ENCODE measurements at regions not wholly inside any gene's neighbourhood (a gene's known extent, or its start where the extent isn't known, plus 50 kb on each side); places are given as distances from the start of the nearest gene placed in this dataset.
A peak's percentile ranks its signal among the peaks of the same experiment; 100 is the strongest.

DNA sequence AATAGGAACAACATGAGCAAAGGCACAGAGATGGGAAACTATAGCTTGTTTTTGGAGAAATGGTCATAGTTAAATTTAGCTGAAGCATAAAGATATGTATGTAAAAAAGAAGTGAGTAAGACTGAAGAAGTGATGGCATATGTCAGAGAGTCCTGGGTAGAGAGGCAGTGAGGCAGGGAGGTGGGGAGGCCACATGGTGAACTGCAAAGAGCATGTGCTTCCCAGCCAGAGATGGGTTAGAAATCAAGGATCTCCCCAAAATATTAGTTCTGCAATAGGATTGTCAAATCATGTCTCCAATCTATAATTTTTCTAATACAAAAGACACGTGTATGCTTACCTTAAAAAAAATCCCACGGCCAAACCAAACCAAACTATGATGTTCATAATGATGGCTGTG lies 82.1 kb upstream of the STXBP6 start:
- Histone ChIP-seq H3K27ac (ENCODE audit: low read depth, low read length) (no peak overlapping the region), H3K4me2 (ENCODE audit: insufficient read depth, low read length) (no peak overlapping the region), H2AFZ (ENCODE audit: low read length) (no peak overlapping the region), H3K4me3 (ENCODE audit: insufficient read depth, low read length) (no peak overlapping the region), H3K27me3 (ENCODE audit: insufficient read depth, low read length) (peaks cover 15% of the 10 kb centered on the region), H3K79me2 (ENCODE audit: insufficient read depth, low read length) (no peaks in the 10 kb centered on the region), H4K20me1 (ENCODE audit: insufficient read depth, low read length) (no peaks in the 10 kb centered on the region), H3K36me3 (ENCODE audit: insufficient read depth, low read length) (no peaks in the 10 kb centered on the region), H3K9me3 (ENCODE audit: low read depth, low read length) (no peaks in the 10 kb centered on the region), H3K4me1 (ENCODE audit: insufficient read depth, low read length) (no peaks in the 10 kb centered on the region)
- DNase-seq (ENCODE audit: insufficient read length, low spot score, missing footprints): no peak
- TF ChIP-seq, protein P1, sequence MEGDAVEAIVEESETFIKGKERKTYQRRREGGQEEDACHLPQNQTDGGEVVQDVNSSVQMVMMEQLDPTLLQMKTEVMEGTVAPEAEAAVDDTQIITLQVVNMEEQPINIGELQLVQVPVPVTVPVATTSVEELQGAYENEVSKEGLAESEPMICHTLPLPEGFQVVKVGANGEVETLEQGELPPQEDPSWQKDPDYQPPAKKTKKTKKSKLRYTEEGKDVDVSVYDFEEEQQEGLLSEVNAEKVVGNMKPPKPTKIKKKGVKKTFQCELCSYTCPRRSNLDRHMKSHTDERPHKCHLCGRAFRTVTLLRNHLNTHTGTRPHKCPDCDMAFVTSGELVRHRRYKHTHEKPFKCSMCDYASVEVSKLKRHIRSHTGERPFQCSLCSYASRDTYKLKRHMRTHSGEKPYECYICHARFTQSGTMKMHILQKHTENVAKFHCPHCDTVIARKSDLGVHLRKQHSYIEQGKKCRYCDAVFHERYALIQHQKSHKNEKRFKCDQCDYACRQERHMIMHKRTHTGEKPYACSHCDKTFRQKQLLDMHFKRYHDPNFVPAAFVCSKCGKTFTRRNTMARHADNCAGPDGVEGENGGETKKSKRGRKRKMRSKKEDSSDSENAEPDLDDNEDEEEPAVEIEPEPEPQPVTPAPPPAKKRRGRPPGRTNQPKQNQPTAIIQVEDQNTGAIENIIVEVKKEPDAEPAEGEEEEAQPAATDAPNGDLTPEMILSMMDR (IDR thresholded peaks at IDR 0.05; ENCODE audit: extremely low read depth, low read depth, low read length): no peak

DNA sequence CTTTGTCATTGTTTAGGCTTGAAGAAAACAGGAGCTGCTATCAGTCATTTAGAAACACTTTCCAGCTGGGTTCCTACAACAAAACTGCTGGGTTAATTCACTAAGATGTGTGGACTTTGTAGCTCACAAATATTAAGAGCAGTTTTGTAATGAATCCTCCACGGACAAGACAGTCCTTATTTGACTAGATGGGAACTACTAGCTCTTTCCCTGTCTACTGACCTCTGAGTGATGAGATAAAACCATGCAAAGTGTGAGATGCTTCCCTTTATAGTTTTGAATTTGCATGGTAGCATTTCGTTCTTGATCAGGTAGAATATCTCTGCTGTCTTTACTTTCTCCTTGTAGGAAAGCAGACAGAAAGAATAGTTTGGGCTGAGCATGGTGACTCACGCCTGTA lies 72.9 kb upstream of the STXBP6 start:
- H3K9me3 ChIP-seq (ENCODE audit: low read depth, low read length): no peaks in the 10 kb centered on the region
- H3K4me1 ChIP-seq (ENCODE audit: insufficient read depth, low read length): peaks cover 16% of the 10 kb centered on the region
- H3K27me3 ChIP-seq (ENCODE audit: insufficient read depth, low read length): no peaks in the 10 kb centered on the region
- no peaks in the 10 kb centered on the region for H4K20me1 ChIP-seq (ENCODE audit: insufficient read depth, low read length)
- H3K36me3 ChIP-seq (ENCODE audit: insufficient read depth, low read length): no peaks in the 10 kb centered on the region
- no peak for DNase-seq (ENCODE audit: insufficient read length, low spot score, missing footprints)
- H3K79me2 ChIP-seq (ENCODE audit: insufficient read depth, low read length): no peaks in the 10 kb centered on the region
- no peak overlapping the region for H3K4me2 ChIP-seq (ENCODE audit: insufficient read depth, low read length)
- TF ChIP-seq, protein P1 (IDR thresholded peaks at IDR 0.05; ENCODE audit: extremely low read depth, low read depth, low read length): no peak
- H2AFZ ChIP-seq (ENCODE audit: low read length): no peak overlapping the region
- H3K4me3 ChIP-seq (ENCODE audit: insufficient read depth, low read length): no peak overlapping the region
- H3K27ac ChIP-seq (ENCODE audit: low read depth, low read length): no peak overlapping the region

DNA sequence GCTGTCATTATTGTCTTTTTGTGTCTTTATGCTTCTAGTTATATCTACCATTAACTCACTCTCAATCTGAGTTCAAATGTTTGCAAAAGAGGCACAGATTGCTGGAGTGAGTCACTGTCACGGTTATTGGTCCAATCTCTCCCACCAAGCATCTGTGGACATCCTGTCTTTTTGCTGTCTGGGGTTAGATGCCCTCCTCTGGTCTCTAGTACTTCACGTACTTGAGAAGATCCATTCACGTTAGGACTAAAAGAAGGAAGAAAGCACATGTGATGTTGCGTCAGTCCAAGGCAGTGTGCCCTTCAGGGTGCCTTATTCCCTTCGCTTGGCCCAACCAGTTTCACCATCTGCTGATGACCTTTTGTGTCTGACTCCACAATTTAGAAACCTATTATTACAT lies 72.3 kb upstream of the STXBP6 start:
- no peaks in the 10 kb centered on the region for H3K9me3 ChIP-seq (ENCODE audit: low read depth, low read length)
- H3K4me1 ChIP-seq (ENCODE audit: insufficient read depth, low read length): peaks cover 16% of the 10 kb centered on the region
- H4K20me1 ChIP-seq (ENCODE audit: insufficient read depth, low read length): no peaks in the 10 kb centered on the region
- H3K27ac ChIP-seq (ENCODE audit: low read depth, low read length): peak overlapping the region; percentile 53
- no peak overlapping the region for H2AFZ ChIP-seq (ENCODE audit: low read length)
- TF ChIP-seq, protein P1 (IDR thresholded peaks at IDR 0.05; ENCODE audit: extremely low read depth, low read depth, low read length): no peak
- no peaks in the 10 kb centered on the region for H3K27me3 ChIP-seq (ENCODE audit: insufficient read depth, low read length)
- H3K79me2 ChIP-seq (ENCODE audit: insufficient read depth, low read length): no peaks in the 10 kb centered on the region
- no peak overlapping the region for H3K4me3 ChIP-seq (ENCODE audit: insufficient read depth, low read length)
- H3K36me3 ChIP-seq (ENCODE audit: insufficient read depth, low read length): no peaks in the 10 kb centered on the region
- peak overlapping the region; percentile 8 for H3K4me2 ChIP-seq (ENCODE audit: insufficient read depth, low read length)
- peak; percentile 76 for DNase-seq (ENCODE audit: insufficient read length, low spot score, missing footprints)

DNA sequence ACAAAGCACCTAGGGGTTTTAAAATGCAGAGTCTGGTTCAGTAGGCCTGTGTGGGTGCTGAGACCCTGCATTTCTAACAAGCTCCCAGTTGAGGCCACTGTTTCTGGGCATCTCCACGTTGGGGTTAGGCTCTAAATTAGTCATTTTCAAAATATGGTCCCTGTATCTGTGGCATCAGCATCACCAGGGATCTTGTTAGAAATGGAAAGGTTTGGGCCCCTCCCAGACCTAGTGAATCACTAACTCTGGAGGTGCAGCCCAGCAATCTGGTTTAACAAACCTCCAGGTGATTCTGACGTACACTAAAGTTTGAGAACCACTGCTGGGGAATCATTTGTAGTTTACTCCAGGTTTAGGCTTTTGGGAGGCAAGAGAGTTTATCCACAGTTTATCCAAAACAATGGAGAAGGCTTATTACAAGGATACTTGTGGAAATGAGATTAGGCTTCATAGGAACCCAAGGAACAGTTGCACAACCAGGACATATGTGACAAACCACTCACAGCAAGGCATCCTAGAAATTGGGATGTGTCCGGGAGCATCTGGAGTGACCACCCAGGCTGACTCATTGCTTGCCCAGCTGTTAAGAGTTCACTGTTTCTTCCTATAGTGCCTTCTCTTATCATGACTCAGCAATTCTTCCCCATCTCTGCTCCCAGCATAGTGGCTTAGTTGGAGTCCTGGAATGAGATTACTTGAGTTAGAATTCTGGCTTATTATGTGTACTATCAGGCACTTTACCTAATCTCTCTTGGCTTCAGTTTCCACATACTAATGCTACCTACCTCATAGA lies 71.6 kb upstream of the STXBP6 start:
- Histone ChIP-seq H3K4me2 (ENCODE audit: insufficient read depth, low read length) (peak overlapping the region; percentile 8), H3K4me3 (ENCODE audit: insufficient read depth, low read length) (no peak overlapping the region), H3K79me2 (ENCODE audit: insufficient read depth, low read length) (no peaks in the 10 kb centered on the region), H3K4me1 (ENCODE audit: insufficient read depth, low read length) (peaks cover 16% of the 10 kb centered on the region), H4K20me1 (ENCODE audit: insufficient read depth, low read length) (no peaks in the 10 kb centered on the region), H2AFZ (ENCODE audit: low read length) (no peak overlapping the region), H3K36me3 (ENCODE audit: insufficient read depth, low read length) (no peaks in the 10 kb centered on the region), H3K27ac (ENCODE audit: low read depth, low read length) (peak overlapping the region; percentile 55), H3K27me3 (ENCODE audit: insufficient read depth, low read length) (no peaks in the 10 kb centered on the region), H3K9me3 (ENCODE audit: low read depth, low read length) (no peaks in the 10 kb centered on the region)
- peak; percentile 87 for DNase-seq (ENCODE audit: insufficient read length, low spot score, missing footprints)
- TF ChIP-seq, protein P1 (IDR thresholded peaks at IDR 0.05; ENCODE audit: extremely low read depth, low read depth, low read length): peak; percentile 8

Data from osteoblast (primary cell).